ENCODE measurements at regions not wholly inside any gene's neighbourhood (a gene's known extent, or its start where the extent isn't known, plus 50 kb on each side); places are given as distances from the start of the nearest gene placed in this dataset.

DNA sequence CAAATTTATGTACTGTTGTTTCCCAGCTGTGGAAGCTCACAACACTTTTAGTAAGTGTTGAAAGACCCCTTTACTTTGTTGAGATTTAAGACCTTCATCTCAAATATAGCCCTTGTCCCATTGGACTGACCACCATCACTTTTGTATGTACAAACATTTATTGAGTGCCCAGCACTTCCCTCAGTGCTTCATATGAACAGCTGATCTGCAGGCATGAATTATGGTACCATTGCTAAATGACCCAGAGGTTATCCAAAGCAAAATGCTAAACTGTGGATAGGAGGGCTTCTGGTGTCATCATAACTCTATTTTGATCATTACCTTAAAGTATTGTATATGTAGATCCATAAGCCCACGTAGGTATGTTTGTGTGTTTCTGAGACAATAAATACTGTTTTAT is 285.7 kb upstream of the RGS6 start:
- ATAC-seq = no peak
- intact Hi-C loops (cut with DNase I) = no loop called here
- no peak for DNase-seq

DNA sequence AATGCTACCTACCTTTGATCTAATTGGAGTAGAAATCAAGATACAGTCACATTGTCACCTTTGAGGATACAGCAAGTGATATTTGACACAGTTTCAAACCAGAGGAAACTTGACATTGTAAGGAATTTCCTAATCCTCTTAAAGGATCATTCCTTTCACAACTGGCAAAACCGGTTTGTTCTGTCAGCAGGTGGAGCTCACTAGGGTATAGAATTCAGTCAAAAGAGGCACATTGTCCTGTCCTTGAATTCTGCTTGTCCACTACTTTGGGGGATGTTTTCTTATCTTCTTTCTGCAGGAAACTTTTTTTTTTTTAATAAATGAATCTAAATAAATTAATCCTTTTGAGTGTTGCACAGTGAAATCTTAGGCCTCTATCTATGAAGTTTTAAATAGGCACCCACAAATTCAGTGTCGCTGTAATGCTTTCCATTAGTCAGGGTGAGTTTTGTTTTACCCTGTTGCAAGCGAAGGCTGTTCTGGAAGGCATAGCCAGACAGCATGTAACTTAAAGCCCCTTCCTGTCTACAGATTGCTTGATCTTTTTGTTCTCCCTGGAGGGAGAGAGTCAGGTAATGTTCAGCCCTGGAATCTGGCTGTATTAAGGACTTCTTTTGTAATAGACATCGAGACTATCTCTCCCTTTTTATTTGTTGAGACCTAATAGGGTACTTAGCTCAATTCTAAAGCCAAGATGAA is 285.0 kb upstream of the RGS6 start:
- ATAC-seq (no peak), DNase-seq (no peak)
- intact Hi-C loops (cut with DNase I) = no loop called here

DNA sequence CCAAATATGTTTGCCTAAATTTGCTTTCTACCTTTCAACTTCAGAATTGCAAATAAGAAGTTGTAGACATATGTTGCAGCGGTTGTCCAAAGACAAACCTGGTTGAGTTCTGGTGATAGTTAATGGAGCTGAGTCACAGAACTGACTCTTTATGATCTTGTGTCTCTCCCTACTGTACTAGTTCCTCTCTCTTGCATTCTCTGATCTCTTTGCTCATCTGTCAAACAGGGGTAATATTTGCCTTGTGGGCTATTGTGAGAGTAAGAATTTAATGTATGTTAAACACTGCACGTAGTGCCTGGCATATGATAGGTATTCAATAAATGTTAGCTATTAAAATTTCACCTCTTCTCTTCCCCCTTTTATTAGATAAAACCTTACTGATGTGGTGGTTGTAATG is 283.5 kb upstream of the RGS6 start:
- DNase-seq (no peak), ATAC-seq (no peak)
- intact Hi-C loops (cut with DNase I) = no loop called here

DNA sequence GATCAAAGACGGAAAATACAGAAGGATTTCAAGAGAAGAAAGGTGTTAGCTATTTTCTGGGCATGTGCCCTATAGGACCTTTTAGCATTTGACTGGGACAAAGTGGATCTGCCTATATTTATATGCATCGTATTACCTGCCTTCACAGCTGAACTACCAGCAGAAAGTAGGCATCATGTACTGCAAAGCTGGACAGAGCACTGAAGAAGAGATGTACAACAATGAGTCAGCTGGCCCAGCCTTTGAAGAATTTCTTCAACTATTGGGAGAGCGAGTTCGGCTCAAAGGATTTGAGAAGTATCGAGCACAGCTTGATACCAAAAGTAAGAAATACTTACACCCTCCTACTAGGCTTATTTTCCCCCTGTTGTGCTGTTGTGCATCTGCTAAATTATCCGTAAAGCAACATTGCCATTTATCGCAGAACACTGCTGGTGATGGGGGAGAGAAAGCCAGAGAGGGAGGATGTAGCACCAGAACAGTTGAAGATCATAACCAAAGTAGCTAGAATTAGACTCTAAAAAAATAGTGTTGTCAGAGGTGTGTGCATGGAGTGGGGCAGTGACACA is 282.0 kb upstream of the RGS6 start:
- DNase-seq (no peak), ATAC-seq (no peak)
- intact Hi-C loops (cut with DNase I) = no loop called here

DNA sequence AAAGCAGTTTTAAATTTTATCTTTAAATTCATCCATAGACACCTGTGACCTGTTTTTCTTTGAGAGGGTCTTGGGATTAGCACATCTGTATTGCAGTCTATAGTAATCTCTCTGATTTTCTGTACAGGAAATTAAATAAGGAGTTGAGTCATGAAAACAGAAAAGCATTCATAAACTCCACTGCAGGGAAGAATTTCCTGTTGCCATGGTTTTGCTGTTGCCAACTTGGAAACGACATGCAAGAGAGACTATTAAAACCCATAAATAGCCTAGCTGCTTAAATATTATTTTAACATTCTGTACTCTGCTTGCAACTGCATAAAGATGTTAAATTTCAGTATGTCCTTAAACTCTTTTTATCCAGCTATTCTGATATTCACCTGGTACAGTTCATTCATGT is 281.0 kb upstream of the RGS6 start:
- intact Hi-C loops (cut with DNase I) = no loop called here
- ATAC-seq = peak; percentile 66 to 72
- no peak for DNase-seq

DNA sequence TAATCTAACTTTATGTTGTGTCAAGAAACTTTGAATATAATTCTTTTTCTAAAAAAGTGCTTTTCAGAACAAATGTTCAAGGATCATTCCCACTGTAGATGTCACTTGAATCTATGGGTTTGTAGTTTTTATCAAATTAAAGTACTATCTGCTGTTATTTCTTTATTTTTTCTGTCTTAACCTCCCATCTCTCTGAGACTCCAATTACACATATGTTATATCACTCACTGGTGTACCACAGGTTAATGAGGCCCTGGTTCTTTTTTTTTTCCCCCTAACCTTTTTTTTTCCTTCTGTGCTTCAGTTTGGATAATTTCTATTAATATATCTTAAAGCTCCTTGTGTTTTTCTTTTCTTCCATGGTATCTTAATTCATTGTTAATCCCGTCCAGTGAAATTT is 279.9 kb upstream of the RGS6 start:
- no peak for ATAC-seq
- intact Hi-C loops (cut with DNase I) = no loop called here
- no peak for DNase-seq

DNA sequence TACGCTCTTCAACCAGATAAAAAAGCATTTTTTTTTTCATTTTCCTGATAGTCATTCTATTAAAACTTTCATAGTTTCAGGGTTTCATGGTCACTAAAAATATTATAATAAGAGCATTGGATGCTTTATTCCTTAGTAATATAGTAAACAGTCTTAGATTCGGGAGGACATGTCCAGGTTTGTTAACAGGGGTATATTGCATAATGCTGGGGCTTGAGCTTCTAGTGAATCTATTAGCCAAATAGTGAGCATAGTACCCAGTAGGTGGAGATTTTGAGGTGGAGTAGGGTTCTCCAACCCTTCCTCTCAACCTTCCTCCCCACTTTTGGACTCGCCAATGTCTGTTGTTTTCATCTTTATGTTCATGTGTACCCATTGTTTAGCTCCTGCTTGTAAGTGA is 277.4 kb upstream of the RGS6 start:
- intact Hi-C loops (cut with DNase I) = no loop called here

DNA sequence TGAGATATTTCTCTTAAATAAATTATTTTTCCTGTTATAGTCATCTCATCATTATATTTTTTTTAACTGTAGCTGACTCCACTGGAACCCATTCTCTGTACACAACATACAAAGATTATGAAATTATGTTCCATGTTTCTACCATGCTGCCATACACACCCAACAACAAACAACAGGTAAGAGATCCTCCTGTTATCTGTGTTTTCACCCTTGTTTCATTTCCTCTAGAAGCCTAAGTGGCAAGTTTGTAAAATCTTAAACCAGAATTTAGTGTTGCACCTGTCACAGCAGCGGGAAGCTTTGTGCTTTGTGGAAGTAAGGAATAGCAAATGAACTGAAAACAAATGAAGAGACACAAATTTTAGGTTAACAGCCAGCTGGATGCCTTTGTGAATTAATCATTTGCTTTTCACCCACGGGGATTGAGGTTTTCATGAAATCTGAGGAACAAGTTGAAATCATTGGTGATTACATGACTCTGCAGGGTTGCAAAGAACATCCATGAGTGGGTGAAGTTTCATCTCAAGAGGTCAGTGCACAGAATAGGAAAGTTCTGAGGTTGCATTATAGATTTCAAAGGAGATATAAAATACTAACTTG is 273.9 kb upstream of the RGS6 start:
- ATAC-seq (no peak), DNase-seq (no peak)
- intact Hi-C loops (cut with DNase I) = no loop called here

More for the DNA sequence above, 277.4 kb upstream of the RGS6 start:
- no peak for ATAC-seq
- no peak for DNase-seq

DNA sequence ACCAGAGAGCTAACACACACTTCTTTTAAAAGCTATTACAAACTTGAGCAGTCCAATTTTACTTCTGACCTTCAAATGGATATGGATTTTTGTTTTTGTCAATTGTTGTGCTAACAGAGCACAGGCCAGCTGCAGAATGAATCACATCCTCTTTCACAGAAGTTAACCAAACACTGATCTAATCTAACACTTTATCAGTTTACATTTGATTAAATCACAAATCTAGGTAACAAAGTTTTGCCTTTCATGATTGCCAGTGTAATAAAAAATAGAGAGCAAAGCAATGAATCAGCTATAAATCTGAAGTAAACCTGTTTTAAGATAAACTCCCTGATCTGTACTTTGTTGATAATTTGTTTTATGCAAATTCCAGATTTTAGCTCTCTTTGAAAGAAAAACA is 273.1 kb upstream of the RGS6 start:
- intact Hi-C loops (cut with DNase I) = no loop called here
- ATAC-seq (no peak), DNase-seq (no peak)

DNA sequence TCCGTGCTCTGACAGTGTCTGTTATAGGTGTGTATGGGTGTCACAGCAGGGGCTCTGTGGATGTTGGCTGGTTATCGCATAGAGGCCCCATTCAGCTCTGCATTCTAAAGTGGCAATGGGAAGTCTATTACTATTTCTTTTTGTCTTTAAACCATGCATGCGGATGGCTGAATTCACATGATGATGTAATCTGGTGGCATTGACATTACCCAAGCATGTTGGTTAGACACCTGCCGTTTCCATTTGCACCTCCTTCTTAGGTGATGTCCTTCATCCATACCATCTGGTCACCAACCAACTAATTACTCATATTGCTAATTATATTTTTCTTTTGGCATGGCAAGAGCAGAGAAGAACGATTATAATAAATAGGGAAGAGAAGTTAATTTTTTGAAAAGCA is 270.8 kb upstream of the RGS6 start:
- no peak for ATAC-seq
- no peak for DNase-seq
- intact Hi-C loops (cut with DNase I) = no loop called here

DNA sequence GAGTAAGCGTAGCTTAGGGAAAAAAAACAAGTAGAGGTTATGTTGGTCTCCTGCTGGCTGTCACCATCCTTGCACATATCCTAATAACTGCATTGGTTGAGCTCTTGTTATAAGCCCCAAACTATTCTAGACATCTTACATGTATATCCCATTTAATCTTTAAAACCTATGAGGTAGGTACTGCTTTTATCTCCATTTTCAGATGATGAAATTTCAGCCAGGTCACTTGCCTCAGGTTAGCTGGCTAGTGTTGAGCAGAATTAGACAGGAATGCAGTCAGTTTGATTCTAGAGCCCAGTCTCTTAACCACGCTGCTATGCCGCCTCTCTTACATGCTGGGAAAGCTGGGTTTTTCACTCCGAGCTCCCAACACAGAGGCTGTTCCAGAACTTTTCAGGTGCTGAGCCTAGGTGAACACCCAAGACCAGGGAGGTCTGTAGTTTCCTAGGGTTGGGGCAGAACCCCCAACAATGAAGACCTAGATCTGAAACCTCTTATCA is 269.9 kb upstream of the RGS6 start:
- ATAC-seq = no peak
- DNase-seq = no peak
- intact Hi-C loops (cut with DNase I) = no loop called here

DNA sequence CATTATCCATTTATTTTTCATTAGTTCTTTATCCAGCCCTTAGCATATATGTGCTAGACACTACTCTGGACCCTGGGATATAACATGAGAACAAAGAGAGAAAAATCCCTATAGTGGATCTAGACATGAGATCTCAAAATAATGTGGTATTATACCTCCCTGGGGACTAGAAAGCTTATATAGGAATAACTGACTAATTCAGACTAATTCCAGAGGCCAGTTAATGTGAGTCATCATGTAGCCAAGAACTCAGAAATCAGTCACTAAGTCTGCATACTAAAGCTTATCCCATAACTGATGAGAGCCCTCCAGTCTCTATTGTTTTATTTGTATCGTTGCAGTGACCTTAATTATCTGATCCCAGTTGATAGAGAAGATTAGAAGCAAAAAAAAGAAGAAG is 267.1 kb upstream of the RGS6 start:
- intact Hi-C loops (cut with DNase I) = no loop called here
- no peak for ATAC-seq
- DNase-seq = no peak

DNA sequence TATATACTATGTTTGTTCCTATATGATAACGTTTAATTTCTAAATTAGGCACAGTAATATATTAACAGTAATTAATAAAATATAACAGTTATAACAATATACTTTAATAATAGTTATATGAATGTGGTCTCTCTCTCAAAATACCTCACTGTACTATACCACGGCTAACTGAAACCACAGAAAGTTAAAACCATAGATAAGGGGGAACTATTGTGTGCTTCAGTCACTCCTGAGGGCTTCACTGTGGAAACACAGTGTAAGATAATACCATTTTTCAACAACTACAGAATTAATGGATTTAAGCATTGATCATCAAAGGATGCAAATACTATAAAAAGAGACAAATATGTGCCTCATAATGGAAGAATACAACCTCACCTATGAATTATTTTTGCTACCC is 266.4 kb upstream of the RGS6 start:
- intact Hi-C loops (cut with DNase I) = no loop called here
- ATAC-seq (no peak), DNase-seq (no peak)

DNA sequence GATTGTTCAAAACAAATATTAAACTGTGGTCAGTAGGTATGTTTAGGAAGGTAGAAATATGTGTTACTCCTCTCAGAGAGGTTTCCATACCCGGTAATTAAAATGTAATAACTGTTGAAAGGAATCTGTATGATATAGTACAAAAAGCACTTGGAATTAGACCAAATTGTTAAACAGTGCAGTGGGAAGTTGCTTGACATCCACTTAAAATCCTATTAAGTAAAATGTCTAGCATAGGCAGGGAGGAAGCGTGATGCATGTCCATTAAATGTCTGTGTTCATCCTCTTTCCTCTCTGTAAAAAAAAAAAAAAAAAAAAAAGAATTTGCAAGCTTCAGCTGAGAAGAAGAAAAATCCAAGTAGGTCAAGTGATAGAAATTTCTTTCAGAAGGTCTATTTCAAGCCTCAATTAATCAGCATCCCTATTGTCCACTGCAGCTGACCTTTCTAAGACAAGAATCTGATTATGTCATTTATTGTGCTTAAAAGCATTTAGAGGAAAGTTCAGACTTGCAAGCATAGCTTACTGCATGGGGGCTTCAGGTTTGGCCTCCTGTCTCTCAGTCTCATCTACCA is 265.6 kb upstream of the RGS6 start:
- intact Hi-C loops (cut with DNase I) = no loop called here
- DNase-seq = no peak
- no peak for ATAC-seq

DNA sequence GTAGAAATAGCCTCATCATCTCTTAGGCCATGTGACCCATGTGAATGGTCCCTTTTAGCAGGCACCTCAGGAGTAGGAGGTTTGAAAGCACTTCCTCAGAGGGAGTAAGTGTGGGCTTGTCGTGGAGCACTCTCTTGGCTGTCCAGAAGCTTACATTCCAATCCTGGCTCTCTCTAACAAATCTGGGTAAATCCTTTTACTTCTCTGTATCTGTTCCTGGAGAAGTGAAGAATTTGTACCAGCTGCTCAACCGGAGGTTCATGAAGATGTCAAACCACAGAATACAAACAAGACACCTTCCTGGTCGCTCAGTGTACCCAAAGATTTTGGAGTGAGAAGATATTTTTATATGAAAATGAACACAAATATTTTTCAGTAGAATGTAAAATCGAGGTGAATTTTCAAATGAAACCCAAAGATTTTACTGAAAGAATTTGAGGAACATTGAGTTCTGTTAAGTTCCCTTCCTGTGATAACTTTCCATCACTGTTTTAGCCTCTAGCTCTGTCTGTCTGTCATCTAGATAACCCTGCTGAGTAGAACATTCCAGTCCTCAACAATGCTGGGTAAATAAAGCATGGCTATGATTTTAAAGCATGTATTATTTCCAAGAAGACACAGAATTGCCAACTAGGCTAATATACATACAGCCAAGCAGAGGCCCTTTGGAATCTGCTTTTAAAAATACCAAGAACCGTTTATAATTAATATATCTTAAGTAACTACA is 263.9 kb upstream of the RGS6 start:
- DNase-seq (no peak), ATAC-seq (no peak)
- intact Hi-C loops (cut with DNase I) = no loop called here

DNA sequence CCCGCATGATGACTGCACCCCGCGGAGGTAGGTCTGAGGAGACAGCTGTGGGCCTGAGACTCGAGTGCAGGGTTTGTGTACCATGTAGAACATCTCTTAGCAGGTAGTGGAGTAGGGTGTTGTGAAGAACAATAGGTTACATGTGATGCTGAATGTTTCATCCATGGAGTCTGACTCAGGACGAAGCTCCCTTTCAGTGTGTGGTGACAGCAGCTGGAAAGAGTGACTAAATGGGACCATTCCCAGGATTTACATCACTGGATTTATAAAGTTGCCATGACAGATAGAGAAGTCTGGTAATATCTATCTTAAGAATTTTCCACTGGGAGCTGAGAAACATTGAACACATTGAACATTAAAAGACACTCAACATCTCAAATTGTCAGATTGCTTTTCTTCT is 259.6 kb upstream of the RGS6 start:
- intact Hi-C loops (cut with DNase I) = no loop called here
- DNase-seq (no peak), ATAC-seq (no peak)

DNA sequence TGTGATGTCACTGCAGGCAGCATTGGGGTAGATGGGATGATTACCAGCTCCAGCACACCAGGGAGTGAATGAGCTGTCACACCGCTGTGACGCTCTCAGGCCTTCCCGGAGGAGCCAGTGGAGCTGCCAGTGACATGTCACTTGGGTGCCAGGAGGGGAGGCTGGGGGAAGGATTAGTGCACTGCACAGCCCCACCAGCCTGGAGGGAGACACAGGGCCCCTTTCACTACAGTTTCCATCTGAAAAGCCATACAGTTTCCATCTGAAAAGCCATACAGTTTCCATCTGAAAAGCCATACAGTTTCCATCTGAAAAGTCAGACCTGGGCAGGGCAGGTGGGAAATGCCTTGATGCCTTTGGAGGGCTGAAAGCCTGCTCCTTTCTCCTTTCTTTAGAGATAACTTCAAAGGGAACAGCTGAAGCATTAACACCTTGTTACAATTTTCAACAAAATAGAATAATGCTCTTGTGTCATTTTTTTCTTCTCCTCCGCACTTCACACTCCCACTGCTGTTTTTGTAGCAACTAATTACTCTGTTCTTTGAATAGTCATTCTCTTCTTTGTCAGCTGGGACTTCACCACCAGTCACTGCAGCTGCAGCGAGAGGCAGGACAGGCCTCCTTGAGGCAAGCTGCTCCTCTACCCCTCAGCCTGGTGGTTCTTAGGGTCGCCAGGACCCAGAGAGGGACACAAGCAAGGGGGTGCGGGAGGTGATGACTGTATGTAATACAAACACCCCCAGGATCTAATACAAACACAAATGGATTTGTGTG is 256.9 kb upstream of the RGS6 start:
- intact Hi-C loops (cut with DNase I) = no loop called here
- ATAC-seq (no peak), DNase-seq (no peak)

DNA sequence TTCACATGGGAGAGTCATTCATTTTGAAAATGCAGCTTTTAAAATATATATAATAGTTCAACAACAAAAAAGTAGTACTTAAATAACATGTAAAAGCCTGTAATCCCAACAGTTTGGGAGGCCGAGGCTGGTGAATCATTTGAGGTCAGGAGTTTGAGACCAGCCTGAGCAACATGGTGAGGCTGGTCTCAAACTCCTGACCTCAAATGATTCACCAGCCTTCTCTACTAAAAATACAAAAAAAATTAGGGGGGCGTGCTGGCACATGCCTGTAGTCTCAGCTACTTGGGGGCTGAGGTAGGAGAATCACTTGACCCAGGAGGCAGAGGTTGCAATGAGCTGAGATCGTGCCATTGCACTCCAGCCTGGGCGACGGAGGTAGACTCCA is 256.3 kb upstream of the RGS6 start:
- intact Hi-C loops (cut with DNase I) = no loop called here
- DNase-seq (no peak), ATAC-seq (no peak)

DNA sequence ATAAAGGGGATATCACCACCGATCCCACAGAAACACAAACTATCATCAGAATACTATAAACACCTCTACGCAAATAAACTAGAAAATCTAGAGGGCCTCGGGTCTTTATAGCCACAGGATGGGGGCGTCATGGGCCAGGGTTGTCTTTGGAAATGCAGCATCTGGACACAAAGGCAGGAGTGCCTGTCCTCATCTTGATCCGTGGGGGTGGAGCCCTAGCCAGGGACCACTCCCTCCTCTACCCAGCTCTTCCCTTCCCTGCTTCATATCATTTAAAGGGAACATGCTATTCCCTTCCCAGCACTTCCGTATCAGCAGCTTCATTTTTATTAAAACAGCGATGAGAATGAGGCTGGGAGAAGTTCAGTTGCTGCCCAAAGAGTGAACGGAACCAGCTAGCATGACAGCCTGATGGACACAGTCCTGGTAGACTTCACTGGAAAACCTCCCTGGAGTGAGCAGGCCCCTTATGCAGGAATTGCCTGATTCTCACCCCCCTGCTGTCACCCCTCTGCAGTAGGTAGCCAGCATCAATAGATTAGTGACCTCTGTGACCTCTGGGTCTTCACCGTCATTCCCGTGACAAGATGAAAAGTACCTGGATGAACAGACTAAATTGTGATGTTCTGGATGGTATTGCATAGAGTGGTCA is 251.4 kb upstream of the RGS6 start:
- intact Hi-C loops (cut with DNase I) = no loop called here
- ATAC-seq = no peak
- no peak for DNase-seq

All from left cardiac atrium (tissue), 4 donors.